HL-60 (cell line): ENCODE measurements at regions not wholly inside any gene's neighbourhood (a gene's known extent, or its start where the extent isn't known, plus 50 kb on each side); places are given as distances from the start of the nearest gene placed in this dataset.

Experiments used
- POLR2AphosphoS5 ChIP-seq: IDR thresholded peaks from 2 replicates; pipeline ENCODE4 v1.6.1; 2012; ENCODE audit warnings: low read depth
- TF ChIP-seq, protein P1 (sequence below): IDR thresholded peaks from one replicate; pipeline ENCODE4 v1.5.1; 2011; ENCODE audit warnings: low read length, control low read depth, inconsistent platforms; ENCODE audit not compliant: insufficient read depth

DNA sequence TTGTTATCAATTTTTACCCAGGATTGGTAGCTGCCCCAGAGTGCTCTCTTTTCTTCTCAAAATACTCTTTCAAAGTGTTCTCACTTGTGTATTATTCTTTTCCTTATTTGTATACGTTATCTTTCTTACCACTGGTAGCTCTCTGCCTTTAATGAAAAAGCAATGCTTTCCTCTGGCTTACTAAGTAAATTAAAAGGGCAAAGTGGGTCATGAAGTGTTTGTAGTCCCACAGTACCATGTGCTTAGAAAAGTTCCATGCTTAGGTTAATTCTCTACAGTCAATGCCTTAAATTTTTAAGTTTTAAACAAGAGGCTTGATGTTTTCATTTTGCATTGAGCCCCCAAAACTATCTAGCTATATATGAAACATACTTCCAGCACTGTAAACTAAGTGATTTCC lies 300.2 kb downstream of the ASXL3 start:
- no peak for TF ChIP-seq POLR2AphosphoS5
- TF ChIP-seq, protein P1, sequence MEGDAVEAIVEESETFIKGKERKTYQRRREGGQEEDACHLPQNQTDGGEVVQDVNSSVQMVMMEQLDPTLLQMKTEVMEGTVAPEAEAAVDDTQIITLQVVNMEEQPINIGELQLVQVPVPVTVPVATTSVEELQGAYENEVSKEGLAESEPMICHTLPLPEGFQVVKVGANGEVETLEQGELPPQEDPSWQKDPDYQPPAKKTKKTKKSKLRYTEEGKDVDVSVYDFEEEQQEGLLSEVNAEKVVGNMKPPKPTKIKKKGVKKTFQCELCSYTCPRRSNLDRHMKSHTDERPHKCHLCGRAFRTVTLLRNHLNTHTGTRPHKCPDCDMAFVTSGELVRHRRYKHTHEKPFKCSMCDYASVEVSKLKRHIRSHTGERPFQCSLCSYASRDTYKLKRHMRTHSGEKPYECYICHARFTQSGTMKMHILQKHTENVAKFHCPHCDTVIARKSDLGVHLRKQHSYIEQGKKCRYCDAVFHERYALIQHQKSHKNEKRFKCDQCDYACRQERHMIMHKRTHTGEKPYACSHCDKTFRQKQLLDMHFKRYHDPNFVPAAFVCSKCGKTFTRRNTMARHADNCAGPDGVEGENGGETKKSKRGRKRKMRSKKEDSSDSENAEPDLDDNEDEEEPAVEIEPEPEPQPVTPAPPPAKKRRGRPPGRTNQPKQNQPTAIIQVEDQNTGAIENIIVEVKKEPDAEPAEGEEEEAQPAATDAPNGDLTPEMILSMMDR: no peak
